Heart left ventricle (tissue), 13 donors: ENCODE measurements at regions not wholly inside any gene's neighbourhood (a gene's known extent, or its start where the extent isn't known, plus 50 kb on each side); places are given as distances from the start of the nearest gene placed in this dataset.

Experiments used
- CTCF ChIP-seq, 12 donors: fragments of 200-600 bp; sonication (generic) in 4 of 12; IDR thresholded peaks; one replicate each; pipeline versions ENCODE4 v1.5.0 to v1.8.0; 2018 to 2022; ENCODE audit warnings: antibody characterized with exemption in 12 of 12, mild to moderate bottlenecking in 5 of 12
- POLR2A ChIP-seq, 2 donors: fragments of 450-650 bp; IDR thresholded peaks; one replicate each; pipeline ENCODE4 v1.6.1; 2017; ENCODE audit warnings: antibody characterized with exemption in 2 of 2, mild to moderate bottlenecking in 2 of 2, moderate library complexity in 2 of 2
- donor health status: ischemic (EF 13 %, LVEDD 7.1; RV severe dilation, severe dysfunction).
- donor health status: DM: no; HTN: yes; CAD: no.
- donor health status: DM: no; HTN: no; CAD: no.
- donor health status: ischemic (EF 25% LVEDD 6.9; RV normal size, moderate dysfunction).
- donor health status: ischemic (EF 25% LVEDD 5.7; RV mildly dilated, moderate dysfunction).
- donor health status: ischemic (EF 35%, LVEDD 5.7; RV mildly dilated, moderate dysfunction).
- donor health status: nonischemic (EF 11% LVEDD 7.7; RV severe dilation, severe dysfunction).
- donor health status: DM: yes; HTN: yes; CAD: no.
- donor health status: PGD.
- donor health status: ischemic (EF 29% LVEDD 5.4; RV normal size, mild dysfunction).
- donor health status: nonischemic (EF 23%, LVEDD 6.1; RV moderate dilation, normal function).

- no peak for TF ChIP-seq CTCF (IDR thresholded peaks at IDR 0.05)
- no peak for TF ChIP-seq POLR2A (IDR thresholded peaks at IDR 0.05)
These were observed 57.2 kb upstream of the ARHGAP18 start for GRCh38 chr6:129766959-129767728.
